A673 (cell line): ENCODE measurements at regions not wholly inside any gene's neighbourhood (a gene's known extent, or its start where the extent isn't known, plus 50 kb on each side); places are given as distances from the start of the nearest gene placed in this dataset.

Experiments used
- BruUV-seq: library from RNA; stranded (reverse); fragments of 400-500 nt; replicated peaks from 2 replicates; lab custom pipeline; 2021; lab: Mats Ljungman, UMichigan
- CTCF ChIA-PET: fragments of 300-600 bp; sonication (Branson Sonifier 250); formaldehyde crosslinking; loops from one replicate; lab custom pipeline; 2022; ENCODE audit warnings: antibody characterized with exemption; lab: Charles Lee
- POLR2A ChIA-PET: fragments of 300-600 bp; sonication (Branson Sonifier 250); formaldehyde crosslinking; loops from one replicate; lab custom pipeline; 2022; ENCODE audit warnings: antibody characterized with exemption; ENCODE audit not compliant: low non-redundant PET; lab: Charles Lee
- DNase-seq: peaks from one replicate; pipeline ENCODE4 v3.0.0-alpha.2; 2015; ENCODE audit warnings: low spot score
- H3K27ac ChIP-seq: fragments of 200-600 bp; sonication (generic); 2 replicates; pipeline ENCODE4 v1.5.1; 2016; ENCODE audit warnings: mixed run types, low read depth, mild to moderate bottlenecking, mixed read lengths, antibody characterized with exemption, low read length; ENCODE audit not compliant: poor library complexity, severe bottlenecking
- H3K27me3 ChIP-seq: fragments of 200-600 bp; sonication (generic); replicated peaks from 2 replicates; pipeline ENCODE4 v1.6.1; 2017; ENCODE audit warnings: mixed run types, low read depth, mild to moderate bottlenecking, mixed read lengths, antibody characterized with exemption, low read length; ENCODE audit not compliant: insufficient read depth, poor library complexity
- H3K36me3 ChIP-seq: fragments of 200-600 bp; sonication (generic); 2 replicates; pipeline ENCODE4 v1.6.1; 2016; ENCODE audit warnings: mixed run types, mild to moderate bottlenecking, mixed read lengths, antibody characterized with exemption, low read length; ENCODE audit not compliant: insufficient read depth, poor library complexity, severe bottlenecking
- H3K4me1 ChIP-seq: fragments of 200-600 bp; sonication (generic); 2 replicates; pipeline ENCODE4 v1.6.1; 2017; ENCODE audit warnings: mixed run types, mild to moderate bottlenecking, mixed read lengths, antibody characterized with exemption, low read length; ENCODE audit not compliant: insufficient read depth, poor library complexity, severe bottlenecking
- H3K4me3 ChIP-seq: fragments of 200-600 bp; sonication (generic); 2 replicates; pipeline ENCODE4 v1.5.1; 2016; ENCODE audit warnings: low read depth, mixed run types, mild to moderate bottlenecking, mixed read lengths, low read length; ENCODE audit not compliant: poor library complexity, severe bottlenecking
- H3K9me3 ChIP-seq: fragments of 200-600 bp; sonication (generic); 2 replicates; pipeline ENCODE4 v1.6.1; 2016; ENCODE audit warnings: mixed run types, low read depth, mild to moderate bottlenecking, mixed read lengths, antibody characterized with exemption, low read length; ENCODE audit not compliant: poor library complexity, severe bottlenecking
- EZH2 ChIP-seq: fragments of 200-600 bp; sonication (generic); IDR thresholded peaks from 2 replicates; pipeline ENCODE4 v1.6.1; 2017; ENCODE audit warnings: borderline replicate concordance, low read depth, mild to moderate bottlenecking, mixed read lengths, antibody characterized with exemption, low read length; ENCODE audit not compliant: poor library complexity, severe bottlenecking
- intact Hi-C: fragments of 100-400 bp; cut with micrococcal nuclease; formaldehyde crosslinking; loops from one replicate; pipeline ENCODE4 v1.10.0; 2022; ENCODE audit not compliant: unreplicated experiment
- TF ChIP-seq, protein P1 (sequence below): fragments of 300-800, 200-600 bp; sonication (generic); conservative IDR thresholded peaks from 2 replicates; pipeline ENCODE4 v1.5.1; 2017; ENCODE audit warnings: low read depth, mild to moderate bottlenecking, antibody characterized with exemption, low read length, moderate library complexity, mixed read lengths

DNA sequence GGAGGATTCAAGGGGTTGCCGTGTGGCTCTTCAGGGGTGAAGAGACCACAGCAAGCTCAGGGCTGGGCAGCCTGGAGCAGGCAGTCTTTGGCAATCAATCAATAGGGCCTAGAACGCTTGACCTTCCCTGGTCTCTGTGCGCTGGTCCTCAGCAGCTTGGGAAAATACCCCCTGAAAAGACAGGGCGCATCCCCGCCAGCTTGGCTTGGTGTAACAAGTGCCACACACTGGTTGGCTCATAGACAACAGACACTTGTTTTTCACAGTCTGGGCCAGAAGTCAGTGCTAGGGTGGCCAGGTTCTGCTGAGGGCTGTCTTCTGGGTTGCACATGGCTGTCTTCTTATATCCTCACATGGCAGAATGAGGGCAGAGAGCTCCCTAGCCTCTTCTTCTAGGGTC, 141.1 kb downstream of the HSD17B3 start:
- no peak for DNase-seq
- POLR2A ChIA-PET: no interaction called here
- intact Hi-C loops: no loop called here
- TF ChIP-seq, protein P1, sequence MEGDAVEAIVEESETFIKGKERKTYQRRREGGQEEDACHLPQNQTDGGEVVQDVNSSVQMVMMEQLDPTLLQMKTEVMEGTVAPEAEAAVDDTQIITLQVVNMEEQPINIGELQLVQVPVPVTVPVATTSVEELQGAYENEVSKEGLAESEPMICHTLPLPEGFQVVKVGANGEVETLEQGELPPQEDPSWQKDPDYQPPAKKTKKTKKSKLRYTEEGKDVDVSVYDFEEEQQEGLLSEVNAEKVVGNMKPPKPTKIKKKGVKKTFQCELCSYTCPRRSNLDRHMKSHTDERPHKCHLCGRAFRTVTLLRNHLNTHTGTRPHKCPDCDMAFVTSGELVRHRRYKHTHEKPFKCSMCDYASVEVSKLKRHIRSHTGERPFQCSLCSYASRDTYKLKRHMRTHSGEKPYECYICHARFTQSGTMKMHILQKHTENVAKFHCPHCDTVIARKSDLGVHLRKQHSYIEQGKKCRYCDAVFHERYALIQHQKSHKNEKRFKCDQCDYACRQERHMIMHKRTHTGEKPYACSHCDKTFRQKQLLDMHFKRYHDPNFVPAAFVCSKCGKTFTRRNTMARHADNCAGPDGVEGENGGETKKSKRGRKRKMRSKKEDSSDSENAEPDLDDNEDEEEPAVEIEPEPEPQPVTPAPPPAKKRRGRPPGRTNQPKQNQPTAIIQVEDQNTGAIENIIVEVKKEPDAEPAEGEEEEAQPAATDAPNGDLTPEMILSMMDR: no peak
- TF ChIP-seq EZH2: no peak
- Histone ChIP-seq H3K4me1 (no peaks in the 10 kb centered on the region), H3K27me3 (no peaks in the 10 kb centered on the region), H3K4me3 (no peak overlapping the region), H3K36me3 (no peaks in the 10 kb centered on the region), H3K27ac (no peak overlapping the region), H3K9me3 (no peaks in the 10 kb centered on the region)
- CTCF ChIA-PET: no interaction called here
- BruUV-seq: no TSS peak

DNA sequence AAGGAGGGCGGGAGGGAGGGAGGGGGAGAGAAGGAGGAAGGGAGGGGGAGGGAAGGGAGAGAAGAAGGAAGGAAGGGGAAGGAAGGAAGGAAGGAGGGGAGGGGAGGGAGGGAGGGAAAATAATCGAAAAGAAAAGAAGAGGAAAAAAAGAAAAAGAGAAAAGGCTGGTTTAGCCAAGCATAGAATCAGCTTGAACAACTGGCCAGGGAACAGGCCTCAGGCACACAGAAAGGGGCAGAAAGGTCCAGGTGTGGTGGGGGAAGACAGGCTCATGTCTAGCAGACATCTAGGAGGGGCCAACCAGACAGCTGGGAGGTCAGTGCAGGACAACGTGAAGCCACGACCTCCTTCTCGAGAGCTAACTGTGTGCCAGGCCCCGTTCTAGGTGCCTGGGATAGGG, 141.8 kb downstream of the HSD17B3 start:
- CTCF ChIA-PET: no interaction called here
- DNase-seq: no peak
- TF ChIP-seq, protein P1: no peak
- no peak for TF ChIP-seq EZH2
- intact Hi-C loops: no loop called here
- Histone ChIP-seq H3K36me3 (no peaks in the 10 kb centered on the region), H3K27ac (no peak overlapping the region), H3K4me3 (no peak overlapping the region), H3K27me3 (no peaks in the 10 kb centered on the region), H3K4me1 (no peaks in the 10 kb centered on the region), H3K9me3 (no peaks in the 10 kb centered on the region)
- no TSS peak for BruUV-seq
- POLR2A ChIA-PET: no interaction called here

DNA sequence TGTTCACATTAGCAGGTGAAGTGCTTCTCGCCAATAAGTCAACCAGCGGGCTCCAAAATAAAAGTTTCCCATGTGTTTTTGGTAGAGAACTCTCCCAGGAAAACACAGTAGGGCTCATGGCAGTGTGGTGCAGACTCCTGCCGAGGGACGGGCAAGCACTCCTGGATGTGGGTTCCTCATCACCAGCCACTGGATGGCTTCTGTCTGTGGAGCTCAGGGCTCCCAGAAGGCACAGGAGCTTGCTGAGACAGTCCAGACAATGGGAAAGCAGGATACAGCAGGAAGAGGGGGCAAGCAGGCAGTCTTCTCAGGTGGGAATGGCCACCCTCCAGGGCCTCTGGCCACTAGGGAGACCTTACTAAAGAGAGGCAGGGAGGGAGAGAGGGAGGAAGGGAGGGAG, 142.4 kb downstream of the HSD17B3 start:
- no peak for DNase-seq
- H3K4me3 ChIP-seq: no peak overlapping the region
- no peaks in the 10 kb centered on the region for H3K4me1 ChIP-seq
- H3K27ac ChIP-seq: no peak overlapping the region
- ChIA-PET POLR2A (no interaction called here), CTCF (no interaction called here)
- TF ChIP-seq EZH2: no peak
- no TSS peak for BruUV-seq
- H3K9me3 ChIP-seq: no peaks in the 10 kb centered on the region
- intact Hi-C loops: no loop called here
- no peaks in the 10 kb centered on the region for H3K36me3 ChIP-seq
- no peaks in the 10 kb centered on the region for H3K27me3 ChIP-seq

DNA sequence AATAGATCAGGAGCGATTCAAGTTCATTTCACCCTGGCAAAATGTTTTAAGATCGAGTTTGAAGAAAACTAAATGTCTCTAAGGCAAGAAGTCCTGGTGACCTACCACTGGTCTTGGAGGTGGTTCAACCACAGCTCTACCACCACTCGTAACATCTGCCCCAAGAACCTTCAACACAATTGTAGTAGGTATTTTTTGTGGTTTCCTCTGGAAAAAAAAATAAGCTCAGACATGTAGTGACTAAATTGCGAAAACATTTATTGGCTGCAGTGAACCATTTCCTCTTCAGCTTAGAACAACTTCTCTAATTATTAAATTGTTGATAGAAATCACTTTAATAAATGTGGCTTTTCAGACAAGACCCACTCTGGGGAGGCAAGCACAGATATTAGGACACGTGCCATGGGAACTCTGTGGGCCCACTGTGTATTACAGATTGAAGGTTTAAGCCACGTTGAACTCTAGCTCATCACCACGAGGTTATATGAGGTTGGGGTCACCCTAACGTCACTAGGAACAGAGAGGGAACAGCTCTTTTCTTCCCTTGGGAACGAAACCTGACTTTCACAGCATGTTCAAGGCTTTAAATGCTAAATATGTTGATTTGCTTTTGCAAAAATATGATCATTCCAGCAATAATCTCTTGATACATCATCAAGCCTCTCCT, 142.9 kb downstream of the HSD17B3 start:
- TF ChIP-seq, protein P1: no peak
- TF ChIP-seq EZH2: no peak
- H3K4me3 ChIP-seq: no peak overlapping the region
- POLR2A ChIA-PET: no interaction called here
- no peak overlapping the region for H3K27ac ChIP-seq
- no peaks in the 10 kb centered on the region for H3K4me1 ChIP-seq
- CTCF ChIA-PET: no interaction called here
- DNase-seq: no peak
- no peaks in the 10 kb centered on the region for H3K36me3 ChIP-seq
- BruUV-seq: no TSS peak
- no peaks in the 10 kb centered on the region for H3K27me3 ChIP-seq
- no peaks in the 10 kb centered on the region for H3K9me3 ChIP-seq
- intact Hi-C loops: no loop called here
